ENCODE measurements at regions not wholly inside any gene's neighbourhood (a gene's known extent, or its start where the extent isn't known, plus 50 kb on each side); places are given as distances from the start of the nearest gene placed in this dataset.

DNA sequence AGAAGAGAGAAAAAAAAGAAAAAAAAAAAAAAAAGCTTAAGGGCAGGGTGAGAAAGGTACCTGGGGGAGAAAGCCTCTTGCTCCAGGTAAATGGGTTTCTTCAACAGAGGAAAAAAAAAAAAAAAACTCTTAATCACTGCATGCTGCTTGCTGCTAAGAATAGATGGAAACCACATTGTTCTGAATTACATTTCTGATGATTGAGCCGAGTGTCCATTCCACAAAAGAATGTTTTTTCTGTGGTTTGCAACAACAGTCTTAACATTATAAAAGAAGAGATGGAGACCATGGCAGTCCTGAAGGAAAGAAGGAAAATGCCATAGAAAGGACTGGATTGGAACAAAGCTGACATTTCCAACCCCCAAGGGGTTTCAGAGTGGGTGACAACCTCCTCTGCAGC, 1312.7 kb downstream of the SLITRK1 start:
- Histone ChIP-seq H3K27ac (ENCODE audit: low read depth) (no peak overlapping the region), H3K4me1 (ENCODE audit: insufficient read depth) (no peaks in the 10 kb centered on the region), H3K9me2 (ENCODE audit: insufficient read depth) (0 out of 2 replicates have a peak, but pooled peaks cover 3% of the 10 kb centered on the region), H3K79me2 (replicated peaks; ENCODE audit: insufficient read depth) (no peaks in the 10 kb centered on the region), H3F3A (replicated peaks; ENCODE audit: low read depth) (no peaks in the 10 kb centered on the region), H4K20me1 (replicated peaks; ENCODE audit: insufficient read depth) (no peaks in the 10 kb centered on the region), H3K4me2 (no peak overlapping the region), H3K36me3 (ENCODE audit: insufficient read depth) (no peaks in the 10 kb centered on the region), H3K27me3 (ENCODE audit: insufficient read depth) (no peaks in the 10 kb centered on the region), H3K4me3 (no peak overlapping the region), H2AFZ (no peak overlapping the region)
- ATAC-seq = no peak
- DNase-seq (ENCODE audit: low spot score) = no peak
- Mint-ChIP-seq H3K4me1 (no peaks in the 10 kb centered on the region), H3K36me3 (ENCODE audit: low read depth) (peaks cover 10% of the 10 kb centered on the region; the same call in 1 of the 3 replicates), H3K9me3 (peaks cover 19% of the 10 kb centered on the region), H3K27me3 (ENCODE audit: insufficient read depth, low read depth, poor library complexity) (no peaks in the 10 kb centered on the region), H3K27ac (no peak overlapping the region), H3K4me3 (no peak overlapping the region)
- no peak for TF ChIP-seq NANOG (IDR thresholded peaks at IDR 0.05; ENCODE audit: borderline replicate concordance)

DNA sequence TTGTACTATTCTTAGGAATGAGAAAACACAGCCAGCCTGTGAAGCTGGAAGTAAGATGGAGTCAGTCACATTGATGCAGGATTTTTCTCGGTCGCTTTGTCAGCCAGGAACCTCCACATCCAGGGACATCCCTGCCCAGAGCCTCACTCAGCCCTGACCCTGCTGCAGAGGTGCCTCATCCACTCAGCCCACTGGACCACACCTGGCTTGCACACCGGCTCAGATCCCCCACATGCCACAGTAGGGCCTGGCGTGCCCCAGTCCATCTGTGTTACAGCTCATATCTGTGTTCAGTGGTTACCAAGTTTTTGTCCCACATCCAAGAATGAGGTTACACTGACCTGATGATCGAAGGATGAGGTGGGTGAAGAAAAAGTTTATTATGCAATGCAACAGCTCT, 1315.4 kb downstream of the SLITRK1 start:
- no peak overlapping the region for H3K27ac Mint-ChIP-seq
- DNase-seq (ENCODE audit: low spot score) (no peak), ATAC-seq (no peak)
- Histone ChIP-seq H3K27me3 (ENCODE audit: insufficient read depth) (no peaks in the 10 kb centered on the region), H3K4me2 (no peak overlapping the region), H3K4me3 (no peak overlapping the region), H3K4me1 (ENCODE audit: insufficient read depth) (no peaks in the 10 kb centered on the region), H2AFZ (no peak overlapping the region; the same call in 1 of the 2 replicates), H3F3A (replicated peaks; ENCODE audit: low read depth) (no peaks in the 10 kb centered on the region), H4K20me1 (replicated peaks; ENCODE audit: insufficient read depth) (no peaks in the 10 kb centered on the region), H3K27ac (ENCODE audit: low read depth) (no peak overlapping the region), H3K79me2 (replicated peaks; ENCODE audit: insufficient read depth) (no peaks in the 10 kb centered on the region), H3K36me3 (ENCODE audit: insufficient read depth) (no peaks in the 10 kb centered on the region), H3K9me2 (ENCODE audit: insufficient read depth) (no peaks in the 10 kb centered on the region)
- H3K4me3 Mint-ChIP-seq = no peak overlapping the region
- H3K27me3 Mint-ChIP-seq (ENCODE audit: insufficient read depth, low read depth, poor library complexity) = no peaks in the 10 kb centered on the region
- peaks cover 5% of the 10 kb centered on the region; the same call in 1 of the 3 replicates for H3K36me3 Mint-ChIP-seq (ENCODE audit: low read depth)
- H3K9me3 Mint-ChIP-seq = peaks cover 13% of the 10 kb centered on the region
- no peaks in the 10 kb centered on the region for H3K4me1 Mint-ChIP-seq
- TF ChIP-seq ZNF331 (CRISPR knock-in tag; IDR thresholded peaks at IDR 0.05; ENCODE audit: low read depth) (no peak), ZNF114 (CRISPR knock-in tag; IDR thresholded peaks at IDR 0.05) (no peak), STAT1 (IDR thresholded peaks at IDR 0.05; ENCODE audit: unreplicated experiment) (no peak), POLR2AphosphoS5 (IDR thresholded peaks at IDR 0.05; ENCODE audit: low read depth) (no peak), NANOG (IDR thresholded peaks at IDR 0.05; ENCODE audit: borderline replicate concordance) (no peak), EZH2 (IDR thresholded peaks at IDR 0.05; ENCODE audit: low read depth, unreplicated experiment) (no peak), CREB1 (CRISPR knock-in tag; IDR thresholded peaks at IDR 0.05; ENCODE audit: low read depth) (no peak), JUNB (IDR thresholded peaks at IDR 0.05; ENCODE audit: unreplicated experiment) (no peak), EZH2phosphoT487 (IDR thresholded peaks at IDR 0.05; ENCODE audit: unreplicated experiment) (no peak)
- TF ChIP-seq, protein P1, sequence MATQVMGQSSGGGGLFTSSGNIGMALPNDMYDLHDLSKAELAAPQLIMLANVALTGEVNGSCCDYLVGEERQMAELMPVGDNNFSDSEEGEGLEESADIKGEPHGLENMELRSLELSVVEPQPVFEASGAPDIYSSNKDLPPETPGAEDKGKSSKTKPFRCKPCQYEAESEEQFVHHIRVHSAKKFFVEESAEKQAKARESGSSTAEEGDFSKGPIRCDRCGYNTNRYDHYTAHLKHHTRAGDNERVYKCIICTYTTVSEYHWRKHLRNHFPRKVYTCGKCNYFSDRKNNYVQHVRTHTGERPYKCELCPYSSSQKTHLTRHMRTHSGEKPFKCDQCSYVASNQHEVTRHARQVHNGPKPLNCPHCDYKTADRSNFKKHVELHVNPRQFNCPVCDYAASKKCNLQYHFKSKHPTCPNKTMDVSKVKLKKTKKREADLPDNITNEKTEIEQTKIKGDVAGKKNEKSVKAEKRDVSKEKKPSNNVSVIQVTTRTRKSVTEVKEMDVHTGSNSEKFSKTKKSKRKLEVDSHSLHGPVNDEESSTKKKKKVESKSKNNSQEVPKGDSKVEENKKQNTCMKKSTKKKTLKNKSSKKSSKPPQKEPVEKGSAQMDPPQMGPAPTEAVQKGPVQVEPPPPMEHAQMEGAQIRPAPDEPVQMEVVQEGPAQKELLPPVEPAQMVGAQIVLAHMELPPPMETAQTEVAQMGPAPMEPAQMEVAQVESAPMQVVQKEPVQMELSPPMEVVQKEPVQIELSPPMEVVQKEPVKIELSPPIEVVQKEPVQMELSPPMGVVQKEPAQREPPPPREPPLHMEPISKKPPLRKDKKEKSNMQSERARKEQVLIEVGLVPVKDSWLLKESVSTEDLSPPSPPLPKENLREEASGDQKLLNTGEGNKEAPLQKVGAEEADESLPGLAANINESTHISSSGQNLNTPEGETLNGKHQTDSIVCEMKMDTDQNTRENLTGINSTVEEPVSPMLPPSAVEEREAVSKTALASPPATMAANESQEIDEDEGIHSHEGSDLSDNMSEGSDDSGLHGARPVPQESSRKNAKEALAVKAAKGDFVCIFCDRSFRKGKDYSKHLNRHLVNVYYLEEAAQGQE (IDR thresholded peaks at IDR 0.05; ENCODE audit: unreplicated experiment) = no peak
- TF ChIP-seq, protein P2, sequence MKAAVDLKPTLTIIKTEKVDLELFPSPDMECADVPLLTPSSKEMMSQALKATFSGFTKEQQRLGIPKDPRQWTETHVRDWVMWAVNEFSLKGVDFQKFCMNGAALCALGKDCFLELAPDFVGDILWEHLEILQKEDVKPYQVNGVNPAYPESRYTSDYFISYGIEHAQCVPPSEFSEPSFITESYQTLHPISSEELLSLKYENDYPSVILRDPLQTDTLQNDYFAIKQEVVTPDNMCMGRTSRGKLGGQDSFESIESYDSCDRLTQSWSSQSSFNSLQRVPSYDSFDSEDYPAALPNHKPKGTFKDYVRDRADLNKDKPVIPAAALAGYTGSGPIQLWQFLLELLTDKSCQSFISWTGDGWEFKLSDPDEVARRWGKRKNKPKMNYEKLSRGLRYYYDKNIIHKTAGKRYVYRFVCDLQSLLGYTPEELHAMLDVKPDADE (IDR thresholded peaks at IDR 0.05) = no peak
- TF ChIP-seq, protein P3, sequence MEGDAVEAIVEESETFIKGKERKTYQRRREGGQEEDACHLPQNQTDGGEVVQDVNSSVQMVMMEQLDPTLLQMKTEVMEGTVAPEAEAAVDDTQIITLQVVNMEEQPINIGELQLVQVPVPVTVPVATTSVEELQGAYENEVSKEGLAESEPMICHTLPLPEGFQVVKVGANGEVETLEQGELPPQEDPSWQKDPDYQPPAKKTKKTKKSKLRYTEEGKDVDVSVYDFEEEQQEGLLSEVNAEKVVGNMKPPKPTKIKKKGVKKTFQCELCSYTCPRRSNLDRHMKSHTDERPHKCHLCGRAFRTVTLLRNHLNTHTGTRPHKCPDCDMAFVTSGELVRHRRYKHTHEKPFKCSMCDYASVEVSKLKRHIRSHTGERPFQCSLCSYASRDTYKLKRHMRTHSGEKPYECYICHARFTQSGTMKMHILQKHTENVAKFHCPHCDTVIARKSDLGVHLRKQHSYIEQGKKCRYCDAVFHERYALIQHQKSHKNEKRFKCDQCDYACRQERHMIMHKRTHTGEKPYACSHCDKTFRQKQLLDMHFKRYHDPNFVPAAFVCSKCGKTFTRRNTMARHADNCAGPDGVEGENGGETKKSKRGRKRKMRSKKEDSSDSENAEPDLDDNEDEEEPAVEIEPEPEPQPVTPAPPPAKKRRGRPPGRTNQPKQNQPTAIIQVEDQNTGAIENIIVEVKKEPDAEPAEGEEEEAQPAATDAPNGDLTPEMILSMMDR (conservative IDR thresholded peaks at IDR 0.05; ENCODE audit: low read depth in 2 of 2) = no peak
